Urinary bladder (tissue), 3 donors: ENCODE measurements at regions not wholly inside any gene's neighbourhood (a gene's known extent, or its start where the extent isn't known, plus 50 kb on each side); places are given as distances from the start of the nearest gene placed in this dataset.
A peak's percentile ranks its signal among the peaks of the same experiment; 100 is the strongest.

ENCODE experiments used
- DNase-seq: peaks from one replicate; pipeline ENCODE4 v3.0.0-alpha.2; 2015; ENCODE audit errors: extremely low spot score
- H3K27ac ChIP-seq: one replicate; pipeline ENCODE4 v1.5.1; 2013; ENCODE audit warnings: low read depth, mild to moderate bottlenecking, moderate library complexity
- H3K36me3 ChIP-seq: one replicate; pipeline ENCODE4 v1.6.1; 2013; ENCODE audit warnings: mild to moderate bottlenecking, moderate library complexity; ENCODE audit not compliant: insufficient read depth
- H3K4me1 ChIP-seq: one replicate; pipeline ENCODE4 v1.6.1; 2013; ENCODE audit warnings: mild to moderate bottlenecking, moderate library complexity; ENCODE audit not compliant: insufficient read depth
- H3K4me3 ChIP-seq: one replicate; pipeline ENCODE4 v1.5.1; 2013; ENCODE audit warnings: low read depth, low read length
- WGBS: extraction: QIAGEN DNeasy Blood & Tissue Kit; methylation state at CpG from one replicate; pipeline ENCODE4 v1.1.7; 2013; 5-methylcytosine and 5-hydroxymethylcytosine counted together
- donor health status: healthy with polysubstance abuse.
- donor health status: healthy.

DNA sequence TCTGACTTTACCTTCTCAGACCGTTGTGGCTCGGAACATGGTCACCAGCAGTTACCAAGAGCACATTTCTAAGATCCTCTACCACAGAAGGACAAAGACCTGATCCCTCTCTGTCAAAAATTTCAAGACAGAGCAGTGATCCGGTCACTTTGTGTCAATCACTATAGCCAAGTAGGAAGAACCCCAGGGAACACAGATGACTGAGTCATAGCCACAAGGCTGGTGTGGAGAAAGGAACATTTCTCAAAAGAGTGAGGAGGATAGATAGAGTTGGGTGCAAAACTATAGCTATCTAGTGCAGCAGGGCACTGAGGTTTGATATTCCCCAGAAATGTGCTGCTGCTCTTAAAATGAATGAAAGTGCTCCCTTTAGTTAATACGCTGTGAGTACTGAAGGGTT lies 130.7 kb upstream of the SMIM23 start:
- Histone ChIP-seq H3K4me3 (no peak overlapping the region), H3K27ac (no peak overlapping the region), H3K4me1 (no peaks in the 10 kb centered on the region), H3K36me3 (no peaks in the 10 kb centered on the region)
- 95% methylated on average over 4 of the region's 4 CpGs for WGBS
- no peak for DNase-seq

DNA sequence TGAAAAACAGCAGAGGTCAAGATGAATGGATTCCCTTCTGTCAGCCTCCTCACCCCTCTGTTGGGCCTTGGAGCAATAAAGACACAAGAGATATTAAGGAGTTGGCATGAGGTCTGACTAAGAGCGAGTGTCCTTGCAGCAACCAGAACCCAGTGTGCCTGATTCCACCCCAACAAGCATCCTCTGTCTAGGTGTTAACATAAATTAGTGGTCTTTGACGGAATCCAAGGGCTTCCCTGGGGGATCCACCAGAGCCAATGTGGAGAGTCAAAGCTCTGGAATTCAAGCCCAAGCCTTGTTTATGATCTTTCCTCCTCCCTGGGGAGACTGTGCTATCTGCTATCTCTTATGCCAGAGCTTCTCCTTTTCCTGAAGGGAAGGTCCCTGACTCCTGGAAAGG lies 128.1 kb upstream of the SMIM23 start:
- WGBS: 91% methylated on average over 2 of the region's 2 CpGs
- Histone ChIP-seq H3K4me3 (no peak overlapping the region), H3K4me1 (no peaks in the 10 kb centered on the region), H3K36me3 (no peaks in the 10 kb centered on the region), H3K27ac (no peak overlapping the region)
- no peak for DNase-seq

DNA sequence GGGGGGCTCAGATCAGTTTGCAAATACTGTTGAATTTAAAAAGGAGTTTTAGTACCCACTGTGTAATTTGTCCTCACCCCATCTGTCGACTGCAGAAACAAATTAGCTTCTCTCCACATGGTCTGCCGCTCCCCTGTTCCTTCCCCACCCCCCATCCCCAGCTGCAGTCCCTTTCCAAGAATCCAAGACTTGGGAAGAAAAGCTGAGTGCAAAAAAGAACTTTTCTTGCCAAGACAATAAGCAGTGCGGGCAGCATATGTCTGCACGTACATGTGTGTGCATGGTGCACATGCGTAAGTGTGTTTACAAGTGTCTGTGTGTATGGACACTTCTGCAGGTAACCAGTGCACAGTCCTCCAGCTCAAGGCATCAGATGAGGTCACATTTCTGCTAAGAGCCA lies 125.7 kb upstream of the SMIM23 start:
- no peak overlapping the region for H3K4me3 ChIP-seq
- no peaks in the 10 kb centered on the region for H3K4me1 ChIP-seq
- H3K36me3 ChIP-seq: no peaks in the 10 kb centered on the region
- WGBS: 66% methylated on average over 5 of the region's 5 CpGs
- H3K27ac ChIP-seq: no peak overlapping the region
- DNase-seq: no peak

DNA sequence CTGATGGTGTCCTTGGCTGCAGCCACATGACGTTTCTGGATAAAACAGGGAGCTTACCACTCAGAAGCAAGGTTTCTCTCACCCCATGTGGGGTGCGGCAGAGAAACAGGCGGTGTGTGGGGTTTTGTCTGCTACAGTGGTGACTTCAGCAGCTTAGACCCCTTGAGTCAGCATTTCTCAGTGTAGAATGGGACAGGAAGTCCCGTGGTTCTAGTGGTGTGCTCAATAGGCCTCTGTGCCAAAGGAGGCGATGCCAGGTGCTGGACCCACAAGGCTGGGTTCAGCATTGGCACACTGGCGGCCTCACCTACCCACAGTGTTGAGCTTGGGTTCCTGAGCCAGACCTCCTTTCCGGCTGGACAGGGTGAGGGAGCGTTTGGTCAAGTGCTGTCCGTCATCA lies 125.2 kb upstream of the SMIM23 start:
- WGBS: 82% methylated on average over 9 of the region's 9 CpGs
- no peak for DNase-seq
- Histone ChIP-seq H3K4me3 (no peak overlapping the region), H3K36me3 (no peaks in the 10 kb centered on the region), H3K4me1 (no peaks in the 10 kb centered on the region), H3K27ac (no peak overlapping the region)

DNA sequence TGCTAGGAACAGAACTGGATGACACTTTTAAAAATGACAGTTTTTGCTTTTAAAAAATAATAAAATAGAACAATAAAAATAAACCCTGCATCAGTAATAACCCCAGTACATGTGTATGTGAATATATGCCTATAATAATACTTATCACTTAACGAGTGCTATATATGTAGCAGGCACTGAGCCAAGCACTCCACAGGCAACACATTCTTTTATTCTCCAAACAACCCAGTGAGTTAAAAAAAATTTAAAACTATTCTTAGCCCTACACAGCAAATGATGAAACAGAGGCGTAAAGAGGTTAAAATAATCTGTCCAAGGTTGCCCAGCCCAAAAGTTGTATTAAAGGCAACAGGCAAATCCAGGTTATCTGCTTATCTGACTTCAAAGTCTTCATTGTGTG lies 124.5 kb upstream of the SMIM23 start:
- 44% methylated on average over 2 of the region's 2 CpGs for WGBS
- Histone ChIP-seq H3K4me3 (no peak overlapping the region), H3K4me1 (no peaks in the 10 kb centered on the region), H3K36me3 (no peaks in the 10 kb centered on the region), H3K27ac (no peak overlapping the region)
- DNase-seq: no peak

DNA sequence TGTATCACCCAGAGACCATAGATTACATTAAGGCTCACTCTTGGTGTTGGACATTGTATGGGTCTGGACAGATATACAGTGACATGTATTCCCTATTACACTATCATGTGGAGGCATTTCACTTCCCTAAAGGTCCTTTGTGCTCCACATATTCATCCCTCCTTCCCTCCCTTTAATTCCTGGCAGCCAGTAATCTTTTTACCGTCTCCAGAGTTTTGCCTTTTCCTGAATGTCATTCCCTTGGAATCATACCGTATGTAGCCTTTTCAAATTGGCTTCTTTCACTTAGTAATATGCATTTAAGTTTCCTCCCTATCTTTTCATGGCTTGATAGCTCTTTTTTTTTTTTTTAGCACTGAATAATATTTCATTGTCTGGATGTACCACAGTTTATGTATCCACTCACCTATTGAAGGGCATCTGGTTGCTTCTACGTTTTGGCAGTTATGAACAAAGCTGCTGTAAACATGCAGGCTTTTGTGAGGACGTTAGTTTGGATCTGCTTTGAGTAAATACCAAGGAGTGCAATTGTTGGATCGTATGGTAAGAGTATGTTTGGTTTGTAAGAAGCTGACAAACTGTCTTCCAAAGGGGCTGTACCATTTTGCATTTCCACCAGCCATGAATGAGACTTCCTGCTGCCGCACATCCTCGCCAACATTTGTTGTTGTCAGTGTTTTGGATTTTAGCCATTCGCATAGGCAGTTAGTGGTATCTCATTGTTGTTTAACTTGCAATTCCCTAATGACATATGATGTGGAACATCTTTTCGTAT lies 122.1 kb upstream of the SMIM23 start:
- H3K4me1 ChIP-seq: no peaks in the 10 kb centered on the region
- no peak overlapping the region for H3K27ac ChIP-seq
- no peak for DNase-seq
- no peak overlapping the region for H3K4me3 ChIP-seq
- H3K36me3 ChIP-seq: no peaks in the 10 kb centered on the region
- WGBS: 80% methylated on average over 9 of the region's 9 CpGs

DNA sequence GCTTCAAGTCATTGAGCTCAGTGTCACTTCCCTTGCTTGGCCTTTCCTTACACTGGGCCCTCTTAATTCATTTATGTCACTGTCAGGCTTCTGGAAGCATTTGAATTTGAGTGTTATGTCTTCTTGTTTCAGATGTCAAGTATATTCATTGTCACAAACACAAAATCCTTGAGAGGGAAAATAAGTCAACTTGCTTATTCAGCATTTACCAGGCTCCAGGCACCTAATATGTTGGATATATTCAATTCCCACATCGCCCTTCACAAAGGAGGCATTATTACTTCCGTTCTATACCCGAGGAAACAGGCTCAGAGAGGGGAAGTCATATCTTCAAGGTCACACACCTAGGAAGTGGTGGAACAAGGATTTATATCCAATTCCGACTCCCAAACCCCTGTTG lies 121.1 kb upstream of the SMIM23 start:
- H3K4me3 ChIP-seq: no peak overlapping the region
- 80% methylated on average over 4 of the region's 4 CpGs for WGBS
- no peaks in the 10 kb centered on the region for H3K4me1 ChIP-seq
- H3K36me3 ChIP-seq: no peaks in the 10 kb centered on the region
- H3K27ac ChIP-seq: no peak overlapping the region
- no peak for DNase-seq

DNA sequence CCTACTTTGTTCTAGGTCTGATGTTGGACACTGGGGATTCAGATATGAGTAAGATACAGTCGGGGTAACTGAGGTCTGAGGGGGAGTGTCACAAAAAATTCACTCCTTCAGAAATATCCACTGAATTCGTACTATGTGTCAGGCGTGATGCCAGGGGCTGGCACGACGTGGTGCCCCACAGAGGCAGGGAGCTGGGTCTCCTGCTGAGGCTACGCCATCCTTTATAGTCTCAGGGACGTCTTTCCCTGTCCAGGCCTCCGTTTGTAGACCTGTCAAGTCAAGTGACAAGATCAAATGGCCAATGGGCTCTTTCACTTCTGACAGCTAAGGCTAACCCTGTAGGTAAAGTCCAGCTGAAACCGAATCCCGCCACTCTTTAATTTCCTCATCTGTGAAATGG lies 118.8 kb upstream of the SMIM23 start:
- H3K4me1 ChIP-seq: no peaks in the 10 kb centered on the region
- no peak overlapping the region for H3K4me3 ChIP-seq
- H3K27ac ChIP-seq: no peak overlapping the region
- H3K36me3 ChIP-seq: no peaks in the 10 kb centered on the region
- 94% methylated on average over 10 of the region's 10 CpGs for WGBS
- no peak for DNase-seq

DNA sequence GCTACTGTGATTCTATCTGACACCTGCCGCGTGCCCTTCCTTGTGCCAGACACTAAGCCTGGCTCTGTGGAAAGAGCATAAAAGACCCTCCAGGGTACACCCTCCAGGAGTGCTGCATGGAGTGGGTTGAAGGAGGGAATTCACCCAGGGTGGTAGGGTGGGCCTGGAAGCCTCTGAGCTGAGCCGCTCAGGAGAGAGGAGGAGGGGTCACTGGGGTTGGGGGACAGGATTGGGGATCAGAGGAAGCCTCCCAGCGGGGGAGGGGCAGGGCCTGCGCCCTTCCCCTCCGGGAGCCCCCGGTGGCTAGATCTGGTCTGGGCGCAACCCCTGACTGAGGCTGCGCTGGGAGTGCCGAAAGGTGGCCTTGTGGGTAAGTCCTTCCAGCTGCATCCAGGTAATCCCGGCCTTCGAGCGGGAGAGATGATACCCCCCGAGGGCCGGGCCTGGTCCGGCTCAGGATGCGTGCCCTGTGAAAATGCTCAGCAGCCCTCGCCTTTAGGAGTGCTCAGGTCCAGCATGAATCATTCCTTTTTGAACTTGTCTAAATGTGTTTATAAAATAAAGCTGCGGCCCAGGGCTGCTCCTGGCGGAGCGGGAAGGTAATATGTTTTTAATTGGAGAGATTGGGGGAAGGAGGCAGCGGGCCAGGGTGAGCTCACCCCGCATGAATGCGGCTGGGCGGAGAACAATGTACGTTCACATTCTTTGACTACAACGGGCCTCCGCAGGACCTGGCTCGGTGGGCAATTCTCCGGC lies 118.1 kb upstream of the SMIM23 start:
- Histone ChIP-seq H3K27ac (no peak overlapping the region), H3K36me3 (no peaks in the 10 kb centered on the region), H3K4me1 (no peaks in the 10 kb centered on the region), H3K4me3 (no peak overlapping the region)
- 44% methylated on average over 30 of the region's 30 CpGs for WGBS
- peak; percentile 72 for DNase-seq

DNA sequence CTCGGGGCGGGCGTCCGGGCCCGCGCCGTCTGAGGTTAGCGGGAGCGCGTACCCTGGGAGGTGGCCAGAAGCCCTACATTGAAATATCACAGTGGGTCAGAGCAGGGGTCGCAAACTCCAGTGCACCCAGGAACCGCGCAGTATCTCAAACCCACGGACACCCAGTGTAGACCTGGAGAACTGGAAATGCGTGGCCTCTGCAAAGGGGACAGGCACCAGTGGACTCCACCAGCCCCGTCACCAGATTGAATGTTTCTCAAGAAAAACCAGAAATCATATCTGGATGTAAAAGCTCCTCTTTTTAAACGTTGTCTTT lies 117.6 kb upstream of the SMIM23 start:
- Histone ChIP-seq H3K4me1 (no peaks in the 10 kb centered on the region), H3K4me3 (no peak overlapping the region), H3K36me3 (no peaks in the 10 kb centered on the region), H3K27ac (no peak overlapping the region)
- no peak for DNase-seq
- WGBS: 55% methylated on average over 17 of the region's 17 CpGs

DNA sequence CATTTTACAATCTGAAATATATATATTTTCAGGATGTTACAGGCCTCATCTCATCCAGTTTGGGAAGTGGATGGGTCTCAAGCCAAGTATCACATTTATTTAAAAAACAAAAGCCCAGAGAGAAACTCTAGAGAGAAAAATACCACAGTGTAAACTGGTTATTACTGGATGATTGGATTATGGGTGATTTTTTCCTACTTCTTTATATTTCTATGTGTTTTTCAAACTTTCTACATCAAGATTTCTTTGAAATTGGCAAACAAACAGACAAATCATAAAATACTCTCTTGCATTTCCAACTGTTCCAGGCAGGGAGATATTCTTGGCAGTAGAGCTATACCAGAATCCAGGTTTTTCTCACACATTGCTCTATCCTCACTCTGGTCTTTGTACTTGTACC lies 116.0 kb upstream of the SMIM23 start:
- no peak overlapping the region for H3K4me3 ChIP-seq
- H3K27ac ChIP-seq: no peak overlapping the region
- no peaks in the 10 kb centered on the region for H3K4me1 ChIP-seq
- H3K36me3 ChIP-seq: no peaks in the 10 kb centered on the region
- DNase-seq: no peak

DNA sequence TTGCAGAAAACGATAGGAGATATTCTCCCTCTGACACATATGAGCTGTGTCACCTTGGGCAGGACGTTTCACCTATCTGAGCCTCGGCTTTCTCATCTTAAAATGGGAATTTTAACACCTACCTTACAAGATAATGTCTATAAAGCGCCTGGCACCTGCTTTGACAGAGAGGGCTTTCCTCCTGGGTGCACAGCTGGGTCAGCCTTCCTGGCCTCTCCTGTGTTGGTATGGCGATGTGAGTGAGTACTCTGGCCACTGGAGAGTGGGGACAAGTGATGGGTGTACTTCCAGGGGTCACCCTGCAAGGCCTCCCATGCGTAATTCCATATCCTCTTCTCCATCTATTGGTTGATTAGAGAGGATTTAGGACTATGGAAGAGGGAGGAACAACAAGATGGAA lies 113.1 kb upstream of the SMIM23 start:
- 80% methylated on average over 6 of the region's 6 CpGs for WGBS
- no peak for DNase-seq
- Histone ChIP-seq H3K27ac (no peak overlapping the region), H3K4me3 (no peak overlapping the region), H3K4me1 (no peaks in the 10 kb centered on the region), H3K36me3 (no peaks in the 10 kb centered on the region)

DNA sequence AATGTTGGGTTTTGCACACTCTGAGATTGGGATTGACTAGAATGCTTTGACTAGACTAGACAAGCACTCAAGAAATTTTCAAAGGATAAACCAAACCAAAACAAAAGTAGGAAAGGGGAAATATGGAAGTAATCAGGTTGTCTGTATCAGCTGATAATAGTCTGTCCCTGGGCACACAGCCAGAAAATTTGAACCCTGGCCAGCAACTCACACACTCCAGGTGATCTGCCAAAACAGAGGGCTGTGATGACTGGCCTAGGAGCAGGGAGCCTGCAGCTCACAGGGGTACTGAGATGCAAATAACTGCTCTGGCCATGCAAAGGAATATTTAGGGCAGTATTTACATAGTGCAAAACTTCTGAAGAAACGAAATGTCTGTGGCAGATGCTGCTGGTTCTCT lies 112.3 kb upstream of the SMIM23 start:
- no peak overlapping the region for H3K4me3 ChIP-seq
- no peak for DNase-seq
- no peaks in the 10 kb centered on the region for H3K4me1 ChIP-seq
- no peak overlapping the region for H3K27ac ChIP-seq
- 41% methylated on average over 1 of the region's 1 CpG for WGBS
- H3K36me3 ChIP-seq: no peaks in the 10 kb centered on the region

DNA sequence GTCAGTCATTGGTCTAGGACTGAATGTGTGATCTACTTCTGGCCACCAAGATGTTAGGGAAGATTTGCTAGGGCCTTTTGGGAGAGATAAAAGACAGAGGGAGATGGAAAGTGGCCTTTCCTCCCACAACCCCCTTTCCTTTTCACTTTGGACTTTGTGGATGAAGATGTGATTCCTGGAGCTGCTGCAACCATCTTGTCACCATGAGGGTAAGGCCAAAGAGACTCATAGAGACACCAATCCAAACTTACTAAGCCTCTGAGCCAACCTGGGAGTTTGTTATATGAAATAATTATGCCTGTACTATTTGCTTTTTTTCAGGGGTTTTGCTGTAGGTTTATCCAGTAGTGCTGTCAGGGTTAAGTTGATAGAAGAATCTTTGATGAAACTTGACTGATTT lies 111.8 kb upstream of the SMIM23 start:
- Histone ChIP-seq H3K36me3 (no peaks in the 10 kb centered on the region), H3K27ac (no peak overlapping the region), H3K4me1 (no peaks in the 10 kb centered on the region), H3K4me3 (no peak overlapping the region)
- no peak for DNase-seq
